ENCODE measurements at regions not wholly inside any gene's neighbourhood (a gene's known extent, or its start where the extent isn't known, plus 50 kb on each side); places are given as distances from the start of the nearest gene placed in this dataset.

DNA sequence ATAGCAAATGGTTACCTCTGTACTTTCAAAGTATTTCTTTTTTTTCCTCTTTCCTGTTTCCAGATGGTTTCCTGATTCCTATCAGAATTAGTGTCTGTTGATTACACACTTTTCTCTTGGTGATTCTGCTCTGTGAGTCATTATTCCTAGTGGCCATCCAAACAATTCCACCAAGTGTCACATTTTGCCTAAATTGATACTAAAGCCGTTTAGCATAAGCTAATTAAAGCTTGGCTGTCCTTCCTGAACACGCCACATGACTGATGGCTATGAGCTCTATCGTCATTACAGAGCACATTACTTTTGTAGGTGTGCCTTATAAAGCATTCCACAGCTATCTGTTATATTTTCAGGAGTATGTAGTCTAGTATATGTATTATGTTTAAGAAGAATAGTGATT is 671.2 kb downstream of the CDH8 start:
- no peak for TF ChIP-seq TAF1 (IDR thresholded peaks at IDR 0.05; ENCODE audit: borderline replicate concordance, low read depth, low read length)
- no peak for TF ChIP-seq POLR2A (IDR thresholded peaks at IDR 0.05; ENCODE audit: low read depth, low read length)

Data from GM12892 (cell line).